ENCODE measurements at regions not wholly inside any gene's neighbourhood (a gene's known extent, or its start where the extent isn't known, plus 50 kb on each side); places are given as distances from the start of the nearest gene placed in this dataset.

GRCh38 chr9:515665-516064, 301.0 kb downstream of the DOCK8 start:
- Mint-ChIP-seq H3K36me3 (ENCODE audit: unreplicated experiment) (no peaks in the 10 kb centered on the region), H3K9me3 (ENCODE audit: unreplicated experiment) (peaks cover 7% of the 10 kb centered on the region), H3K27ac (ENCODE audit: unreplicated experiment) (no peak overlapping the region), H3K4me1 (ENCODE audit: unreplicated experiment) (no peaks in the 10 kb centered on the region), H3K27me3 (ENCODE audit: unreplicated experiment) (peaks cover 7% of the 10 kb centered on the region), H3K4me3 (ENCODE audit: unreplicated experiment) (no peak overlapping the region)
- TF ChIP-seq CTCF (IDR thresholded peaks at IDR 0.05): no peak
- DNase-seq (ENCODE audit: extremely low spot score, unreplicated experiment): no peak

GRCh38 chr9:517993-518392, 303.3 kb downstream of the DOCK8 start:
- DNase-seq (ENCODE audit: extremely low spot score, unreplicated experiment): no peak
- H3K27me3 Mint-ChIP-seq (ENCODE audit: unreplicated experiment): peaks cover 2% of the 10 kb centered on the region
- no peaks in the 10 kb centered on the region for H3K36me3 Mint-ChIP-seq (ENCODE audit: unreplicated experiment)
- H3K4me3 Mint-ChIP-seq (ENCODE audit: unreplicated experiment): no peak overlapping the region
- peaks cover 7% of the 10 kb centered on the region for H3K9me3 Mint-ChIP-seq (ENCODE audit: unreplicated experiment)
- no peak overlapping the region for H3K27ac Mint-ChIP-seq (ENCODE audit: unreplicated experiment)
- no peak for TF ChIP-seq CTCF (IDR thresholded peaks at IDR 0.05)
- H3K4me1 Mint-ChIP-seq (ENCODE audit: unreplicated experiment): no peaks in the 10 kb centered on the region

GRCh38 chr9:518540-518939, 303.9 kb downstream of the DOCK8 start:
- no peak overlapping the region for H3K4me3 Mint-ChIP-seq (ENCODE audit: unreplicated experiment)
- H3K4me1 Mint-ChIP-seq (ENCODE audit: unreplicated experiment): no peaks in the 10 kb centered on the region
- no peak for DNase-seq (ENCODE audit: extremely low spot score, unreplicated experiment)
- peaks cover 5% of the 10 kb centered on the region for H3K27me3 Mint-ChIP-seq (ENCODE audit: unreplicated experiment)
- no peaks in the 10 kb centered on the region for H3K36me3 Mint-ChIP-seq (ENCODE audit: unreplicated experiment)
- no peak overlapping the region for H3K27ac Mint-ChIP-seq (ENCODE audit: unreplicated experiment)
- no peak for TF ChIP-seq CTCF (IDR thresholded peaks at IDR 0.05)
- H3K9me3 Mint-ChIP-seq (ENCODE audit: unreplicated experiment): peaks cover 7% of the 10 kb centered on the region

GRCh38 chr9:519579-519978, 304.9 kb downstream of the DOCK8 start:
- no peaks in the 10 kb centered on the region for H3K4me1 Mint-ChIP-seq (ENCODE audit: unreplicated experiment)
- H3K9me3 Mint-ChIP-seq (ENCODE audit: unreplicated experiment): peaks cover 2% of the 10 kb centered on the region
- TF ChIP-seq CTCF (IDR thresholded peaks at IDR 0.05): no peak
- H3K4me3 Mint-ChIP-seq (ENCODE audit: unreplicated experiment): no peak overlapping the region
- H3K36me3 Mint-ChIP-seq (ENCODE audit: unreplicated experiment): no peaks in the 10 kb centered on the region
- no peak overlapping the region for H3K27ac Mint-ChIP-seq (ENCODE audit: unreplicated experiment)
- DNase-seq (ENCODE audit: extremely low spot score, unreplicated experiment): no peak
- peaks cover 5% of the 10 kb centered on the region for H3K27me3 Mint-ChIP-seq (ENCODE audit: unreplicated experiment)

GRCh38 chr9:520302-520701, 305.6 kb downstream of the DOCK8 start:
- DNase-seq (ENCODE audit: extremely low spot score, unreplicated experiment): no peak

More at GRCh38 chr9:520302-520701, 305.6 kb downstream of the DOCK8 start:
- Mint-ChIP-seq H3K9me3 (ENCODE audit: unreplicated experiment) (no peaks in the 10 kb centered on the region), H3K36me3 (ENCODE audit: unreplicated experiment) (no peaks in the 10 kb centered on the region), H3K4me3 (ENCODE audit: unreplicated experiment) (no peak overlapping the region), H3K4me1 (ENCODE audit: unreplicated experiment) (no peaks in the 10 kb centered on the region), H3K27ac (ENCODE audit: unreplicated experiment) (no peak overlapping the region), H3K27me3 (ENCODE audit: unreplicated experiment) (peaks cover 5% of the 10 kb centered on the region)
- no peak for TF ChIP-seq CTCF (IDR thresholded peaks at IDR 0.05)

Measured in osteocyte (in vitro differentiated cells).